ENCODE measurements at regions not wholly inside any gene's neighbourhood (a gene's known extent, or its start where the extent isn't known, plus 50 kb on each side); places are given as distances from the start of the nearest gene placed in this dataset.

DNA sequence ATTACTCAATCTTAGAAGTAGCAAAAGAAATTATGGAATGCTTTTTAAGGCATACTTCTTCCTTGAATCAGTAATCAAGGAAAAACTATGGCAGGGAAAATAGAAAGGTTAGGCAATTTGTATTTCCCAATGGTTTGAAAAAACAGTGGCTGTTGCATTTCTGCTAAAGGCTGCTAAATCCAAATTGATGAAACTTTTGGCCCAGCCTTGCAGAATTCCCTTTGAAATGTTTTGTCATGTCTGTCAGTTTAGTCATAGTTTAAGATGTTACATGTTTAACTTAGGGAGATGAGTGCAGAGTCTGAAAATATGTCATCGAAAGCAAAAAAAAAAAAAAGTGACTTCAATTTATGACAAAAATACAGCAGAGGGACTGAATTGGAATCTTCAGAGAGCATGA is 878.9 kb upstream of the WWC1 start:
- no peak for DNase-seq (ENCODE audit: low spot score)
- BruUV-seq (replicated peaks): no TSS peak
- ChIA-PET POLR2A (no interaction called here), CTCF (ENCODE audit: unreplicated experiment) (no interaction called here)
- no peak overlapping the region for H3K4me3 ChIP-seq (ENCODE audit: low read depth, low read length, poor library complexity, severe bottlenecking)
- H3K27ac ChIP-seq (ENCODE audit: low read depth, low read length, poor library complexity, severe bottlenecking): no peak overlapping the region
- TF ChIP-seq, protein P1, sequence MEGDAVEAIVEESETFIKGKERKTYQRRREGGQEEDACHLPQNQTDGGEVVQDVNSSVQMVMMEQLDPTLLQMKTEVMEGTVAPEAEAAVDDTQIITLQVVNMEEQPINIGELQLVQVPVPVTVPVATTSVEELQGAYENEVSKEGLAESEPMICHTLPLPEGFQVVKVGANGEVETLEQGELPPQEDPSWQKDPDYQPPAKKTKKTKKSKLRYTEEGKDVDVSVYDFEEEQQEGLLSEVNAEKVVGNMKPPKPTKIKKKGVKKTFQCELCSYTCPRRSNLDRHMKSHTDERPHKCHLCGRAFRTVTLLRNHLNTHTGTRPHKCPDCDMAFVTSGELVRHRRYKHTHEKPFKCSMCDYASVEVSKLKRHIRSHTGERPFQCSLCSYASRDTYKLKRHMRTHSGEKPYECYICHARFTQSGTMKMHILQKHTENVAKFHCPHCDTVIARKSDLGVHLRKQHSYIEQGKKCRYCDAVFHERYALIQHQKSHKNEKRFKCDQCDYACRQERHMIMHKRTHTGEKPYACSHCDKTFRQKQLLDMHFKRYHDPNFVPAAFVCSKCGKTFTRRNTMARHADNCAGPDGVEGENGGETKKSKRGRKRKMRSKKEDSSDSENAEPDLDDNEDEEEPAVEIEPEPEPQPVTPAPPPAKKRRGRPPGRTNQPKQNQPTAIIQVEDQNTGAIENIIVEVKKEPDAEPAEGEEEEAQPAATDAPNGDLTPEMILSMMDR (conservative IDR thresholded peaks at IDR 0.05; ENCODE audit: low read length): no peak
- TF ChIP-seq EZH2phosphoT487 (IDR thresholded peaks at IDR 0.05; ENCODE audit: borderline replicate concordance, low read depth, low read length): no peak
- H3K36me3 ChIP-seq (ENCODE audit: insufficient read depth, low read length): no peaks in the 10 kb centered on the region
- H3K79me2 ChIP-seq (ENCODE audit: insufficient read depth, low read depth, low read length): no peaks in the 10 kb centered on the region
- no peaks in the 10 kb centered on the region for H3K9me2 ChIP-seq (ENCODE audit: insufficient read depth, low read length)
- intact Hi-C loops (cut with micrococcal nuclease; ENCODE audit: unreplicated experiment): no loop called here
- H2AFZ ChIP-seq (ENCODE audit: low read length): no peak overlapping the region
- H3K4me2 ChIP-seq (ENCODE audit: low read length): no peak overlapping the region
- no peaks in the 10 kb centered on the region for H3K9me3 ChIP-seq (ENCODE audit: low read length)
- H4K20me1 ChIP-seq (ENCODE audit: insufficient read depth, low read length): no peaks in the 10 kb centered on the region
- no peaks in the 10 kb centered on the region for H3K4me1 ChIP-seq (ENCODE audit: insufficient read depth, low read length, poor library complexity, severe bottlenecking)

DNA sequence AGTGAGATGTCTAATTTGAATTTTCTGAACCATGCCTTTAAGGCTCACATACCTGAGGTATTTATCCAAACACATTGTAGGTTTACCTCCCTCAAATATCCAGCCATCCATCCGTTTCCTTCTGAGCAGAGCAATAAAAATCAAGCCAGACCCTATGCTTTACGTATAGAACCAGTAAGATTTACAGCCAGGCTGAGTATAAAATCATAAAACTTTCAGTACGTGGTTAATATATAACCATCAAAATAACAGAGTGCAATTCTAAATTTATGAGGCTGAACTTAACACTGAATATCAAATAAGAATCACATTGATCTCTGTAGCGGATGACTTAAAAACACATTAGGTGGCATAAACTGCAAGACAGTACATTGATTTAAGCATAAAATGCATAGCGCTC is 877.9 kb upstream of the WWC1 start:
- no peak overlapping the region for H3K4me2 ChIP-seq (ENCODE audit: low read length)
- H3K9me2 ChIP-seq (ENCODE audit: insufficient read depth, low read length): no peaks in the 10 kb centered on the region
- ChIA-PET CTCF (ENCODE audit: unreplicated experiment) (no interaction called here), POLR2A (no interaction called here)
- H3K9me3 ChIP-seq (ENCODE audit: low read length): no peaks in the 10 kb centered on the region
- H3K36me3 ChIP-seq (ENCODE audit: insufficient read depth, low read length): no peaks in the 10 kb centered on the region
- TF ChIP-seq EZH2phosphoT487 (IDR thresholded peaks at IDR 0.05; ENCODE audit: borderline replicate concordance, low read depth, low read length): no peak
- TF ChIP-seq, protein P1 (conservative IDR thresholded peaks at IDR 0.05; ENCODE audit: low read length): no peak
- H3K27ac ChIP-seq (ENCODE audit: low read depth, low read length, poor library complexity, severe bottlenecking): no peak overlapping the region
- no TSS peak for BruUV-seq (replicated peaks)
- H3K79me2 ChIP-seq (ENCODE audit: insufficient read depth, low read depth, low read length): no peaks in the 10 kb centered on the region
- intact Hi-C loops (cut with micrococcal nuclease; ENCODE audit: unreplicated experiment): no loop called here
- no peak overlapping the region for H3K4me3 ChIP-seq (ENCODE audit: low read depth, low read length, poor library complexity, severe bottlenecking)
- no peaks in the 10 kb centered on the region for H3K4me1 ChIP-seq (ENCODE audit: insufficient read depth, low read length, poor library complexity, severe bottlenecking)
- no peak overlapping the region for H2AFZ ChIP-seq (ENCODE audit: low read length)
- no peaks in the 10 kb centered on the region for H4K20me1 ChIP-seq (ENCODE audit: insufficient read depth, low read length)
- DNase-seq (ENCODE audit: low spot score): no peak

GRCh38 chr5:167414611-167415010 is 876.8 kb upstream of the WWC1 start:
- no peak overlapping the region for H3K4me3 ChIP-seq (ENCODE audit: low read depth, low read length, poor library complexity, severe bottlenecking)
- DNase-seq (ENCODE audit: low spot score): no peak
- no peak overlapping the region for H3K27ac ChIP-seq (ENCODE audit: low read depth, low read length, poor library complexity, severe bottlenecking)
- TF ChIP-seq, protein P1 (conservative IDR thresholded peaks at IDR 0.05; ENCODE audit: low read length): no peak
- no peak for TF ChIP-seq EZH2phosphoT487 (IDR thresholded peaks at IDR 0.05; ENCODE audit: borderline replicate concordance, low read depth, low read length)
- CTCF ChIA-PET (ENCODE audit: unreplicated experiment): no interaction called here
- POLR2A ChIA-PET: no interaction called here
- H3K9me2 ChIP-seq (ENCODE audit: insufficient read depth, low read length): no peaks in the 10 kb centered on the region
- H3K9me3 ChIP-seq (ENCODE audit: low read length): no peaks in the 10 kb centered on the region
- no peaks in the 10 kb centered on the region for H3K4me1 ChIP-seq (ENCODE audit: insufficient read depth, low read length, poor library complexity, severe bottlenecking)
- intact Hi-C loops (cut with micrococcal nuclease; ENCODE audit: unreplicated experiment): no loop called here
- H4K20me1 ChIP-seq (ENCODE audit: insufficient read depth, low read length): no peaks in the 10 kb centered on the region
- no peak overlapping the region for H3K4me2 ChIP-seq (ENCODE audit: low read length)
- H3K36me3 ChIP-seq (ENCODE audit: insufficient read depth, low read length): no peaks in the 10 kb centered on the region
- no peaks in the 10 kb centered on the region for H3K79me2 ChIP-seq (ENCODE audit: insufficient read depth, low read depth, low read length)
- no TSS peak for BruUV-seq (replicated peaks)
- no peak overlapping the region for H2AFZ ChIP-seq (ENCODE audit: low read length)
